Uterus (tissue), 3 donors: ENCODE measurements at regions not wholly inside any gene's neighbourhood (a gene's known extent, or its start where the extent isn't known, plus 50 kb on each side); places are given as distances from the start of the nearest gene placed in this dataset.

ENCODE experiments used
- DNase-seq, 2 donors: peaks; one replicate each; pipeline ENCODE4 v3.0.0-alpha.2; 2019 to 2020
- H3K27ac ChIP-seq, 2 donors: fragments of 200-600 bp; sonication (generic); 1 replicate in 1 of 2; 2 replicates in 1 of 2; pipeline ENCODE4 v1.5.1; 2016 to 2018
- H3K27me3 ChIP-seq, 2 donors: fragments of 200-600 bp; sonication (generic); one replicate each; pipeline ENCODE4 v1.5.1; 2018 to 2019; ENCODE audit warnings: control low read depth in 1 of 2
- H3K36me3 ChIP-seq, 2 donors: fragments of 200-600 bp; sonication (generic); one replicate each; pipeline ENCODE4 v1.5.1; 2019; ENCODE audit warnings: control low read depth in 1 of 2
- H3K4me1 ChIP-seq, 2 donors: fragments of 200-600 bp; sonication (generic); one replicate each; pipeline ENCODE4 v1.5.1; 2018 to 2019; ENCODE audit warnings: control low read depth in 1 of 2
- H3K4me3 ChIP-seq, 2 donors: fragments of 200-600 bp; sonication (generic); 1 replicate in 1 of 2; 2 replicates in 1 of 2; pipeline ENCODE4 v1.5.1; 2018 to 2019; ENCODE audit warnings: mild to moderate bottlenecking in 1 of 2
- H3K9me3 ChIP-seq, 2 donors: fragments of 200-600 bp; sonication (generic); one replicate each; pipeline ENCODE4 v1.5.1; 2019; ENCODE audit warnings: control low read depth in 1 of 2
- POLR2A ChIP-seq, 2 donors: fragments of 450-650 bp; IDR thresholded peaks; one replicate each; pipeline ENCODE4 v1.6.1; 2016; ENCODE audit warnings: antibody characterized with exemption in 2 of 2, mild to moderate bottlenecking in 1 of 2, moderate library complexity in 1 of 2
- intact Hi-C: fragments of 100-400 bp; cut with DNase I; formaldehyde crosslinking; loops from one replicate; pipeline ENCODE4 v1.15.1; 2023; ENCODE audit warnings: low total_unique reads
- TF ChIP-seq, protein P1 (sequence below), 4 experiments: fragments of 200-600 bp in 2 of 4; fragments of 450-650 bp in 2 of 4; sonication (generic) in 2 of 4; IDR thresholded peaks; one replicate each; pipeline ENCODE4 v1.5.1; 2016 to 2019; ENCODE audit warnings: antibody characterized with exemption in 4 of 4, mild to moderate bottlenecking in 2 of 4, moderate library complexity in 1 of 4
- donor health status: DM: yes; HTN: yes; CAD: no.

DNA sequence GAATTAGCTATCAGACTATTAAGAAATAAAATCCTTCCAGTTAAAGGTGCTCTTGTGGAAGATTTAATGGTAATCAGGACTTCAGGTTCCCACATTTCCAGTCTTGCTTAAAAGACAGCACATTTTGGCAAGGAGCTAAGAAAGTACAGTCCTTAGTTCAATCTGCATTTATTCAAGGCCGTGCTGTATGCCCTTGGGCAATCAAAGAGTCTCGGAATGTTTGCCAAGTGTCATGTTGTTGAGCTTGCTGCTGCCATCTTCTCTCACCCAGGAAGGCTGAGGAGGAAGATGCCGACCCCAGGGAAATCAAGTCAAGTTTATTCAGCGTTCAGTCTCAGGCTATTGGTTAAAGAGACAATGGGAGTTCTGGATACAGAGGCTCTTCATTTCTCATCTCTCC, 388.1 kb upstream of the IGFBP7 start:
- H3K4me1 ChIP-seq, result no peaks in the 10 kb centered on the region
- no peaks in the 10 kb centered on the region for H3K27me3 ChIP-seq
- no peaks in the 10 kb centered on the region for H3K9me3 ChIP-seq
- TF ChIP-seq POLR2A (IDR thresholded peaks at IDR 0.05), result no peak
- TF ChIP-seq, protein P1, sequence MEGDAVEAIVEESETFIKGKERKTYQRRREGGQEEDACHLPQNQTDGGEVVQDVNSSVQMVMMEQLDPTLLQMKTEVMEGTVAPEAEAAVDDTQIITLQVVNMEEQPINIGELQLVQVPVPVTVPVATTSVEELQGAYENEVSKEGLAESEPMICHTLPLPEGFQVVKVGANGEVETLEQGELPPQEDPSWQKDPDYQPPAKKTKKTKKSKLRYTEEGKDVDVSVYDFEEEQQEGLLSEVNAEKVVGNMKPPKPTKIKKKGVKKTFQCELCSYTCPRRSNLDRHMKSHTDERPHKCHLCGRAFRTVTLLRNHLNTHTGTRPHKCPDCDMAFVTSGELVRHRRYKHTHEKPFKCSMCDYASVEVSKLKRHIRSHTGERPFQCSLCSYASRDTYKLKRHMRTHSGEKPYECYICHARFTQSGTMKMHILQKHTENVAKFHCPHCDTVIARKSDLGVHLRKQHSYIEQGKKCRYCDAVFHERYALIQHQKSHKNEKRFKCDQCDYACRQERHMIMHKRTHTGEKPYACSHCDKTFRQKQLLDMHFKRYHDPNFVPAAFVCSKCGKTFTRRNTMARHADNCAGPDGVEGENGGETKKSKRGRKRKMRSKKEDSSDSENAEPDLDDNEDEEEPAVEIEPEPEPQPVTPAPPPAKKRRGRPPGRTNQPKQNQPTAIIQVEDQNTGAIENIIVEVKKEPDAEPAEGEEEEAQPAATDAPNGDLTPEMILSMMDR (IDR thresholded peaks at IDR 0.05), result no peak
- no peaks in the 10 kb centered on the region for H3K36me3 ChIP-seq
- no peak overlapping the region for H3K4me3 ChIP-seq
- H3K27ac ChIP-seq, result no peak overlapping the region
- intact Hi-C loops, result no loop called here
- no peak for DNase-seq

DNA sequence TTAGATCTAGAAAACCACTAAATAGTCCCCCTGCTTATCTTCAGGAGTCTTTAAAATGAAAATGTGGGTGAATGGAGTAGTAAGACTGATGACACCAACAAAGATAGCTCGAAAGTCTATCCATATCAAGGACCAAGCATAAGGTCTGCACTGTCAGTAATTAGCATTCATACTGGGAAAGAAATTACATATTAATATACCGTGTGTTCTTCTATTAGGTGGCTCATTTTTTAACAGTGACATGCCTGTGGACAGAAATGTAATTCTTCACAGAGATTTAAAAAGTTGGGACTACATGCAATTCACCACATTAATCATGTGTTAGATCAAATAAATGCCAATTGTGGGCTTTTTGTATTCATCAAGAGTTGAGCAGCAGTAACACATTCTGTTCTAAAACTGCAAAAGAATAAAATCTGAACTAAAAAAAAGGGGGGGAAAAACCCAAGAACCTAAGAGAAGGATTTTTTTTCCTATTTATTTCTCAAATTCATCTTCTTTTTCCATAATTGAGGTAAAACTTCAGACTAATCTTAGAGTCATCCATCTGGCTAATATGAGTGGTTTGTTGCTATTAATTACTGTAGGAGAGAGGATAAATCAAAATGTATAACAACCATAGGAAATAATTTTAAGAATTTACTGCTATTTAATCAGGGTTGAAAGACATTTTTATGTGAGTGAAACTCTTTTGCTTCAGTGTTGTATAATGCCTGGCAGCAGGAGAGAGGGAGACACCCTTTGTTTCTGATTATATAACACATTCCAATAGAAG, 386.7 kb upstream of the IGFBP7 start:
- no peak for TF ChIP-seq POLR2A (IDR thresholded peaks at IDR 0.05)
- TF ChIP-seq, protein P1 (IDR thresholded peaks at IDR 0.05), result no peak
- Histone ChIP-seq H3K27ac (no peak overlapping the region), H3K27me3 (no peaks in the 10 kb centered on the region), H3K4me1 (no peaks in the 10 kb centered on the region), H3K36me3 (no peaks in the 10 kb centered on the region), H3K4me3 (no peak overlapping the region), H3K9me3 (no peaks in the 10 kb centered on the region)
- DNase-seq, result no peak
- intact Hi-C loops, result no loop called here

DNA sequence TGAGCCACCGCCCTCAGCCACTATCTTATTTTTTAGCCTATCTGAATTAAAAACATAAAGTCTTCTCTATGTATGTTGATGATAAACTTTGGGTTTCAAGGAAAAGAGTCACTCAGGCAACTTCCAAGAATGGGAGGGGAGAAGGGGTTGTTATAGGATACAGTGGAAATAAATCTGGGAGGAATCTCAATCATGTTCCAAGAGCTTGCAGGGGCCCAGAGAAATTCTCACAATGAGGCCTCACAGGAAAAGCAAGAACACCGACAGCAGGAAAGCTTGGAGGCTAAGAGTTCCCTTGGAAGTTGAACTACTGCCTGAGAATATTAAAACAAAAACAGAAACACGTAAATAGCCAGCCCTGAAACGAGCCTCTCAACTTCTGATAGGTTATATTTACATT, 384.6 kb upstream of the IGFBP7 start:
- Histone ChIP-seq H3K27ac (no peak overlapping the region), H3K9me3 (no peaks in the 10 kb centered on the region), H3K27me3 (no peaks in the 10 kb centered on the region), H3K36me3 (no peaks in the 10 kb centered on the region), H3K4me3 (no peak overlapping the region), H3K4me1 (no peaks in the 10 kb centered on the region)
- intact Hi-C loops, result no loop called here
- DNase-seq, result no peak
- TF ChIP-seq POLR2A (IDR thresholded peaks at IDR 0.05), result no peak
- TF ChIP-seq, protein P1 (IDR thresholded peaks at IDR 0.05), result no peak

DNA sequence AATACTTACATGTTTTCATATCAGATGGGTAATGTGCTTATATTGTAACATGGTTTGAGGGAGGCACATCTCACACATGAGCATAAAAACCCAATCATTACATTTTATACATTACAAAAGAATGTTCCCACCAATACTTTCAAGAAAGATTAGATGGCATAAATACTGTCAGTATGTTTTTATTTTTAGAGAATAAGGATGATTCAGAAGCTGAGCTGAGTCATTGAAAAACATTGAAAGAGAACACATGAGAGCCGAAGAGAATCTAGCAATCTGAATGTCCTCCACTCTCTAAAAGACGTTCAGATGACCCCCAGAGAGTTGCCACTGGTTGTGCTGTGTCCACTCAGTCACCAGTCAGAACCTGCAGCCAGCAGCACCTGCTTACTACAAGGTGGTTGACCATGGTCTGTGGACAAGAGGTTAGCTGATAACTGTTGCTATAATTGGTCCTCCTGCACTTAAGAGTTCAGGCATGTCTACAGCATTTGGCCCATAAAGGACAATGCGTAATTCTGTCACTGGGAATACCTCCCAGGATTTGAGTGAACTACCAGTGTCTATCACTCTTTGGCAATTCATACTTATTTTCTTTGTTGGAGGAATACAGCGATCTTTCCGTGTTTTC, 382.2 kb upstream of the IGFBP7 start:
- Histone ChIP-seq H3K27me3 (no peaks in the 10 kb centered on the region), H3K4me1 (no peaks in the 10 kb centered on the region), H3K36me3 (no peaks in the 10 kb centered on the region), H3K9me3 (no peaks in the 10 kb centered on the region), H3K4me3 (no peak overlapping the region), H3K27ac (no peak overlapping the region)
- DNase-seq, result no peak
- TF ChIP-seq, protein P1 (IDR thresholded peaks at IDR 0.05), result no peak
- TF ChIP-seq POLR2A (IDR thresholded peaks at IDR 0.05), result no peak
- intact Hi-C loops, result no loop called here

DNA sequence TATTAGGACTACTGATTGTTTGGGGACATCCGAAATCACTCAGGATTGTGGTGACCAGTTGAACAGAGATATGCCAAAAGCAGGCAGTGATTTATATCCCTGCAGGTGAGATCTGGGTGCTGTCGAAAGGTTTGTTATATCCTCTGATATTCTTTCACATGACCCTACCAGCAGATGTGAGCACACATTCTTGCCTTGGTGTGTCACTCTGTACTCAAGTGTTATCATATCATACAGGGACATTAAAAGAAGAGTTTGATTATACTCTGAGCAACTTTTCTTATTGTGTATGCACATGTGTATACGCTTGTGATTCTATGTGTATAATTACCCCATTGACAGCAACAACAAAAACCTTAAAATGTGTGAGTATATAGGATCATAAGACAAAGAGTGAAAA, 381.2 kb upstream of the IGFBP7 start:
- H3K27me3 ChIP-seq, result no peaks in the 10 kb centered on the region
- DNase-seq, result no peak
- H3K9me3 ChIP-seq, result no peaks in the 10 kb centered on the region
- TF ChIP-seq POLR2A (IDR thresholded peaks at IDR 0.05), result no peak
- TF ChIP-seq, protein P1 (IDR thresholded peaks at IDR 0.05), result no peak
- no peak overlapping the region for H3K27ac ChIP-seq
- no peaks in the 10 kb centered on the region for H3K36me3 ChIP-seq
- intact Hi-C loops, result no loop called here
- H3K4me1 ChIP-seq, result no peaks in the 10 kb centered on the region
- no peak overlapping the region for H3K4me3 ChIP-seq
